IMR-90 (cell line): ENCODE measurements at regions not wholly inside any gene's neighbourhood (a gene's known extent, or its start where the extent isn't known, plus 50 kb on each side); places are given as distances from the start of the nearest gene placed in this dataset.
A peak's percentile ranks its signal among the peaks of the same experiment; 100 is the strongest.

Experiments
- ATAC-seq: fragments of 200-7000 bp; cut with Tn5 transposase; 2 replicates; pipeline ENCODE4 v1.9.1; 2020; ENCODE audit warnings: low read depth, mild to moderate bottlenecking, moderate library complexity
- BruUV-seq: library from RNA; stranded (reverse); fragments of 400-500 nt; replicated peaks from 2 replicates; lab custom pipeline; 2021; lab: Mats Ljungman, UMichigan
- CTCF ChIA-PET: fragments of 300-600 bp; formaldehyde crosslinking; extraction: SDS; loops from one replicate; lab custom pipeline; 2021; ENCODE audit warnings: antibody characterized with exemption; lab: Yijun Ruan, JAX
- POLR2A ChIA-PET: fragments of 300-600 bp; sonication (Branson Sonifier 250); formaldehyde crosslinking; loops from one replicate; lab custom pipeline; 2022; ENCODE audit warnings: antibody characterized with exemption; ENCODE audit not compliant: unreplicated experiment; lab: Charles Lee
- DNase-seq: peaks from one replicate; pipeline ENCODE4 v3.0.0; 2013
- H2AFZ ChIP-seq: replicated peaks from 2 replicates; pipeline ENCODE3; 2013; ENCODE audit warnings: low read length, mild to moderate bottlenecking; ENCODE audit not compliant: poor library complexity
- H2AK5ac ChIP-seq: 2 replicates; pipeline ENCODE4 v1.6.1; 2013; ENCODE audit warnings: low read depth, low read length, inconsistent platforms
- H2AK9ac ChIP-seq: replicated peaks from 2 replicates; pipeline ENCODE3; 2013; ENCODE audit warnings: mild to moderate bottlenecking, low read depth, low read length, moderate library complexity; ENCODE audit not compliant: poor library complexity
- H2BK120ac ChIP-seq: 2 replicates; pipeline ENCODE4 v1.6.1; 2013; ENCODE audit warnings: low read depth, low read length, inconsistent platforms
- H2BK15ac ChIP-seq: 3 replicates; pipeline ENCODE4 v1.6.1; 2013; ENCODE audit warnings: low read depth, low read length, inconsistent platforms
- H2BK20ac ChIP-seq: 2 replicates; pipeline ENCODE4 v1.6.1; 2013; ENCODE audit warnings: low read depth, mild to moderate bottlenecking, inconsistent platforms, low read length, moderate library complexity
- H2BK5ac ChIP-seq: 2 replicates; pipeline ENCODE4 v1.6.1; 2013; ENCODE audit warnings: mild to moderate bottlenecking, low read depth, low read length, inconsistent platforms; ENCODE audit not compliant: poor library complexity, severe bottlenecking
- H3K14ac ChIP-seq: replicated peaks from 2 replicates; pipeline ENCODE4 v1.6.1; 2013; ENCODE audit warnings: low read depth, low read length, inconsistent platforms
- H3K18ac ChIP-seq: 2 replicates; pipeline ENCODE4 v1.6.1; 2013; ENCODE audit warnings: low read depth, low read length, control low read depth
- H3K23ac ChIP-seq: 2 replicates; pipeline ENCODE4 v1.6.1; 2013; ENCODE audit warnings: low read depth, low read length, inconsistent platforms
- H3K27ac ChIP-seq: 2 replicates; pipeline ENCODE4 v1.5.1; 2013; ENCODE audit warnings: mild to moderate bottlenecking, control low read depth, low read length; ENCODE audit not compliant: insufficient read depth
- H3K27me3 ChIP-seq: 2 replicates; pipeline ENCODE4 v1.6.1; 2013; ENCODE audit warnings: low read length; ENCODE audit not compliant: control insufficient read depth, insufficient read depth
- H3K36me3 ChIP-seq: 2 replicates; pipeline ENCODE4 v1.6.1; 2013; ENCODE audit warnings: low read length, mixed read lengths; ENCODE audit not compliant: control insufficient read depth, insufficient read depth
- H3K4ac ChIP-seq: 2 replicates; pipeline ENCODE4 v1.6.1; 2013; ENCODE audit warnings: low read depth, low read length, inconsistent platforms
- H3K4me1 ChIP-seq: 2 replicates; pipeline ENCODE4 v1.6.1; 2013; ENCODE audit warnings: low read length, mixed read lengths; ENCODE audit not compliant: control insufficient read depth, insufficient read depth
- H3K4me2 ChIP-seq: 2 replicates; pipeline ENCODE4 v1.6.1; 2013; ENCODE audit warnings: low read depth, mild to moderate bottlenecking, control low read depth, low read length, moderate library complexity
- H3K4me3 ChIP-seq: 2 replicates; pipeline ENCODE4 v1.5.1; 2013; ENCODE audit warnings: low read depth, mild to moderate bottlenecking, control low read depth, low read length, moderate library complexity; ENCODE audit not compliant: insufficient read depth
- H3K56ac ChIP-seq: 2 replicates; pipeline ENCODE4 v1.6.1; 2013; ENCODE audit warnings: low read length, inconsistent platforms; ENCODE audit not compliant: insufficient read depth; ENCODE audit errors: extremely low read depth
- H3K79me1 ChIP-seq, 2 experiments: 2 replicates each; pipeline ENCODE4 v1.6.1; 2013; ENCODE audit warnings: low read length in 2 of 2, inconsistent platforms in 1 of 2, low read depth in 1 of 2
- H3K9ac ChIP-seq: 2 replicates; pipeline ENCODE4 v1.6.1; 2013; ENCODE audit warnings: low read depth, low read length, control low read depth
- H3K9me1 ChIP-seq: 2 replicates; pipeline ENCODE4 v1.6.1; 2013; ENCODE audit warnings: low read length, inconsistent platforms; ENCODE audit not compliant: insufficient read depth
- H3K9me3 ChIP-seq: 2 replicates; pipeline ENCODE4 v1.6.1; 2013; ENCODE audit warnings: low read length; ENCODE audit not compliant: control insufficient read depth, insufficient read depth
- H4K20me1 ChIP-seq: 2 replicates; pipeline ENCODE4 v1.6.1; 2013; ENCODE audit warnings: low read length, inconsistent platforms; ENCODE audit not compliant: insufficient read depth
- H4K5ac ChIP-seq: 2 replicates; pipeline ENCODE4 v1.6.1; 2013; ENCODE audit warnings: mild to moderate bottlenecking, low read depth, low read length, control low read depth
- H4K8ac ChIP-seq, 2 experiments: 2 replicates each; pipeline ENCODE4 v1.6.1; 2013; ENCODE audit warnings: low read depth in 2 of 2, low read length in 2 of 2, control low read depth in 1 of 2, inconsistent platforms in 1 of 2
- H4K91ac ChIP-seq: 2 replicates; pipeline ENCODE4 v1.6.1; 2013; ENCODE audit warnings: low read depth, low read length, inconsistent platforms; ENCODE audit not compliant: insufficient read depth
- BHLHE40 ChIP-seq: fragments of 150-350 bp; IDR thresholded peaks from 2 replicates; pipeline ENCODE4 v1.6.1; 2016; ENCODE audit warnings: mild to moderate bottlenecking, low read depth, low read length
- CEBPB ChIP-seq: IDR thresholded peaks from 2 replicates; pipeline ENCODE4 v1.6.1; 2012; ENCODE audit warnings: low read depth, low read length, improper control_type of control experiment
- CHD1 ChIP-seq: IDR thresholded peaks from 2 replicates; pipeline ENCODE4 v1.6.1; 2012; ENCODE audit warnings: low read depth, low read length, improper control_type of control experiment
- CTCF ChIP-seq: conservative IDR thresholded peaks from 2 replicates; pipeline ENCODE4 v1.5.1; 2012; ENCODE audit warnings: mild to moderate bottlenecking, low read depth, low read length, improper control_type of control experiment
- FOS ChIP-seq: fragments of 150-350 bp; IDR thresholded peaks from 2 replicates; pipeline ENCODE4 v1.6.1; 2016; ENCODE audit warnings: low read depth, low read length
- MAFK ChIP-seq: IDR thresholded peaks from 2 replicates; pipeline ENCODE4 v1.6.1; 2012; ENCODE audit warnings: low read depth, low read length, improper control_type of control experiment
- MAZ ChIP-seq: IDR thresholded peaks from 2 replicates; pipeline ENCODE4 v1.6.1; 2012; ENCODE audit warnings: low read depth, mild to moderate bottlenecking, low read length, improper control_type of control experiment, moderate library complexity, borderline replicate concordance
- NFE2L2 ChIP-seq: fragments of 150-350 bp; IDR thresholded peaks from 2 replicates; pipeline ENCODE4 v1.6.1; 2016; ENCODE audit warnings: low read depth, mild to moderate bottlenecking, low read length
- POLR2A ChIP-seq: IDR thresholded peaks from 2 replicates; pipeline ENCODE4 v1.6.1; 2012; ENCODE audit warnings: mild to moderate bottlenecking, low read depth, low read length
- RAD21 ChIP-seq: IDR thresholded peaks from 2 replicates; pipeline ENCODE4 v1.6.1; 2012; ENCODE audit warnings: low read length, improper control_type of control experiment
- RCOR1 ChIP-seq: IDR thresholded peaks from 2 replicates; pipeline ENCODE4 v1.6.1; 2012; ENCODE audit warnings: mild to moderate bottlenecking, low read length, improper control_type of control experiment; ENCODE audit not compliant: insufficient replicate concordance
- SMC3 ChIP-seq: fragments of 150-350 bp; IDR thresholded peaks from 2 replicates; pipeline ENCODE4 v1.6.1; 2016; ENCODE audit warnings: low read depth, mild to moderate bottlenecking, antibody characterized with exemption, low read length, moderate library complexity
- USF2 ChIP-seq: fragments of 150-350 bp; IDR thresholded peaks from 2 replicates; pipeline ENCODE4 v1.6.1; 2017; ENCODE audit warnings: mild to moderate bottlenecking, antibody characterized with exemption, low read length, low read depth
- WGBS, 2 experiments: methylation state at CpG; one replicate each; pipeline versions ENCODE4 v1.1.5 to v1.1.7; 2013; ENCODE audit warnings: missing lambda C conversion rate in 2 of 2; ENCODE audit not compliant: insufficient read length in 1 of 2; ENCODE audit errors: extremely low coverage in 2 of 2; 5-methylcytosine and 5-hydroxymethylcytosine counted together
- dilution Hi-C: fragments of 300-500 bp; cut with HindIII; formaldehyde crosslinking; loops from one replicate; pipeline ENCODE4 v1.14.3; 2018; ENCODE audit warnings: low sequenced_read_pairs; ENCODE audit not compliant: unreplicated experiment
- in situ Hi-C: fragments of 300-500 bp; cut with MboI; formaldehyde crosslinking; loops from 3 replicates; pipeline ENCODE4 v1.14.3; 2019; ENCODE audit warnings: low sequenced_read_pairs, inconsistent platforms, mixed read lengths
- intact Hi-C: fragments of 100-400 bp; cut with micrococcal nuclease; formaldehyde crosslinking; loops from 2 replicates; pipeline ENCODE4 v1.10.0; 2022
- TF ChIP-seq, protein P1 (sequence below): fragments of 150-350 bp; IDR thresholded peaks from 2 replicates; pipeline ENCODE4 v1.6.1; 2016; ENCODE audit warnings: low read depth, mild to moderate bottlenecking, low read length, moderate library complexity, borderline replicate concordance

DNA sequence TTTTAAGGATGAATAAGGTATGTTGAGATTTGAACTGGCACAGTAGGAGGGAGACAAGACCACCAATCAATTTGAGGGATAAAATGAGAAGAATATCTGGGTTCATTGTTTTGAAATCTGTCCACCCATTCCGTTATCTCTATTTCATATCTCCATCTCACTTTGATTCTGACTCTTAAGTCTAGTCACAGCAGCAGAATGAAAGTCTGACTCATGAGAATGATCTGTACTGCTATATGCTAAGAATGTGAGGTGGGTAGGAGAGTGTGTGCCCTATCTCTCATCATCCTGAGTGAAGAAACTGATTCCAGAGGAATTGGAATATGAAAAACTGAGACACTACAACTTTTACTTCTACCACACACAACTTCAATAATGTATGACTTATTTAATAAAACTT is 1994.5 kb upstream of the PIK3C3 start:
- no TSS peak for BruUV-seq
- no peaks in the 10 kb centered on the region for H3K9me3 ChIP-seq
- H3K14ac ChIP-seq, result no peak overlapping the region
- ChIA-PET POLR2A (no interaction called here), CTCF (no interaction called here)
- intact Hi-C loops, result no loop called here
- dilution Hi-C loops, result no loop called here
- no peak overlapping the region for H4K8ac ChIP-seq
- no peak overlapping the region for H4K91ac ChIP-seq
- H2AK5ac ChIP-seq, result no peak overlapping the region
- no peak overlapping the region for H3K18ac ChIP-seq
- H2AK9ac ChIP-seq, result no peak overlapping the region
- TF ChIP-seq SMC3, result no peak
- no peak for TF ChIP-seq BHLHE40
- no peak for TF ChIP-seq CTCF
- no peak for TF ChIP-seq MAFK
- TF ChIP-seq CEBPB, result no peak
- no peak for TF ChIP-seq CHD1
- TF ChIP-seq USF2, result no peak
- TF ChIP-seq NFE2L2, result no peak
- TF ChIP-seq RCOR1, result no peak
- TF ChIP-seq POLR2A, result no peak
- TF ChIP-seq RAD21, result no peak
- TF ChIP-seq, protein P1, sequence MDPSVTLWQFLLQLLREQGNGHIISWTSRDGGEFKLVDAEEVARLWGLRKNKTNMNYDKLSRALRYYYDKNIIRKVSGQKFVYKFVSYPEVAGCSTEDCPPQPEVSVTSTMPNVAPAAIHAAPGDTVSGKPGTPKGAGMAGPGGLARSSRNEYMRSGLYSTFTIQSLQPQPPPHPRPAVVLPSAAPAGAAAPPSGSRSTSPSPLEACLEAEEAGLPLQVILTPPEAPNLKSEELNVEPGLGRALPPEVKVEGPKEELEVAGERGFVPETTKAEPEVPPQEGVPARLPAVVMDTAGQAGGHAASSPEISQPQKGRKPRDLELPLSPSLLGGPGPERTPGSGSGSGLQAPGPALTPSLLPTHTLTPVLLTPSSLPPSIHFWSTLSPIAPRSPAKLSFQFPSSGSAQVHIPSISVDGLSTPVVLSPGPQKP, result no peak
- TF ChIP-seq MAZ, result no peak
- TF ChIP-seq FOS, result no peak
- no peak overlapping the region for H3K56ac ChIP-seq
- H2BK15ac ChIP-seq, result no peak overlapping the region
- no peaks in the 10 kb centered on the region for H3K9me1 ChIP-seq
- no peak overlapping the region for H3K9ac ChIP-seq
- no peaks in the 10 kb centered on the region for H3K4me1 ChIP-seq
- H3K4me2 ChIP-seq, result no peak overlapping the region
- no peak overlapping the region for H3K4ac ChIP-seq
- H3K23ac ChIP-seq, result no peak overlapping the region
- no peaks in the 10 kb centered on the region for H4K20me1 ChIP-seq
- H2BK120ac ChIP-seq, result no peak overlapping the region
- H2AFZ ChIP-seq, result no peak overlapping the region
- no peak overlapping the region for H4K5ac ChIP-seq
- no peak overlapping the region for H3K4me3 ChIP-seq
- no peaks in the 10 kb centered on the region for H3K36me3 ChIP-seq
- WGBS, 2 experiments, result no CpG with 5 or more reads among the region's 1 CpG
- no peak overlapping the region for H2BK5ac ChIP-seq
- no peaks in the 10 kb centered on the region for H3K27me3 ChIP-seq
- H2BK20ac ChIP-seq, result no peak overlapping the region
- H3K27ac ChIP-seq, result no peak overlapping the region
- in situ Hi-C loops, result no loop called here
- peak; percentile 21 for DNase-seq
- H3K79me1 ChIP-seq, result no peaks in the 10 kb centered on the region
- no peak; the same call in 1 of the 2 replicates for ATAC-seq
